HG02970 (cell line): ENCODE measurements at regions not wholly inside any gene's neighbourhood (a gene's known extent, or its start where the extent isn't known, plus 50 kb on each side); places are given as distances from the start of the nearest gene placed in this dataset.
"Not testable (repeated sequence)": the region's sequence is repeated elsewhere in the genome, so short reads cannot be mapped to it uniquely, and the experiment has no call there.

Experiments used
- ATAC-seq: cut with Tn5 transposase; IDR thresholded peaks from one replicate; pipeline ENCODE4 v1.9.1; 2021; ENCODE audit warnings: mild to moderate bottlenecking, moderate library complexity, moderate number of reproducible peaks; ENCODE audit not compliant: unreplicated experiment, low FRiP score

GRCh38 chr17:77842528-77843147 lies 115.9 kb upstream of the TNRC6C start:
- no peak for ATAC-seq

DNA sequence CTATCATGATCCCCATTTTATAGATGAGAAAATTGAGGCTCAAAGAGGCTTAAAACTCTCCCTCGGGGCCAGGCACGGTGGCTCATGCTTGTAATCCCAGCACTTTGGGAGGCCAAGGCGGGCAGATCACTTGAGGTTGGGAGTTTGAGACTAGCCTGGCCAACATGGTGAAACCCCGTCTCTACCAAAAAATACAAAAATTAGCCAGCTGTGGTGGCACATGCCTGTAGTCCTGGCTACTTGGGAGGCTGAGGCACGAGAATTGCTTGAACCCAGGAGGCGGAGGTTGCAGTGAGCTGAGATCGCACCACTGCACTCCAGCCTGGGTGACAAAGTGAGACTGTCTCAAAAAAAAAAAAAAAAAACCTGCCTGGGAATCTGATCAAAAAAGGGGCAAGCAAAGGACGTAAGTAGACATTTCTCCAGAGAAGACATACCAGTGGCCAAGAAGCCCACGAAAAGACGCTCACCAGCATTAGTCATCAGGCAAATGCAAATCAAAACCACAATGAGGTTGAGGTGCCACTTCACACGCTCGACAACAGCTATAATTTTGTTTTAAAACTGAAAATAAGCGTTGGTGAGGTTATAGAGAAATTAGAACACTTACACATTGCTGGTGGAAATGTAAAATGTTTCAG lies 115.1 kb upstream of the TNRC6C start:
- ATAC-seq: not testable (repeated sequence)

GRCh38 chr17:77843896-77844295 lies 114.6 kb upstream of the TNRC6C start:
- ATAC-seq: no peak

- no peak for ATAC-seq
Observed at GRCh38 chr17:77844681-77845080, 113.8 kb upstream of the TNRC6C start.

DNA sequence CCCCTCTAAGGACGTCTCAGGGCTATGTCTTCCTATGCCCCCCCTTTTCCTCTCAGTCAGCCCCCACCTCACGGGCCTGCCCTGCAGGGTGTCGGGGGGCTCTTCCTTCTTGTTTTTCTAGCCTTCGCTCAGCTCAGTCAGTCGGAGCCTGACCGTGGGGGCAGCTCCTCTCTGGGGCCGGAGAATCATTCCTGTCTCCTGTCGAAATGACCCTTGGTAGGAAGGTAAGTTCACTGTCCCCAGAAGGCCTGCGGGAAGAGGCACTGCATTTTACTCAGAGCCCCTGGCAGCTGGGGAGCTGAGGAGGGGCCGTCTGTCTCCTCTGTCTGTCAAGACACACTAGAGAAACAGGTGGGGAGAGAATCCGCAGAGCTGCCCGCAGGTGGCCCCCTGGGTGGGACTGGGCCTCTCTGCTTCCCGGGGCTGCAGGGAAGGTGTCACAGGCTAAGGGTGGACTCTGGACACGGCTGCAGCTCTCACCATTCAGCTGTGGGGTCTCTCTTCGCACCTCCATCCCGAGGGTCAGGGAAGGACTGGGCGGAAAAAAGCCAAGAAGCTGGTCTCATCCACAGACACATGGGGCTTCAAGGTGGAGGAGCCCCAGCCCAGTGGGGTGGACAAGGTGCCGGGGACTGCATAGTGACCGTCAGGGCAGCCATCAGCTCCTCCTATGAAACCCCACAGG lies 112.8 kb upstream of the TNRC6C start:
- ATAC-seq: no peak

DNA sequence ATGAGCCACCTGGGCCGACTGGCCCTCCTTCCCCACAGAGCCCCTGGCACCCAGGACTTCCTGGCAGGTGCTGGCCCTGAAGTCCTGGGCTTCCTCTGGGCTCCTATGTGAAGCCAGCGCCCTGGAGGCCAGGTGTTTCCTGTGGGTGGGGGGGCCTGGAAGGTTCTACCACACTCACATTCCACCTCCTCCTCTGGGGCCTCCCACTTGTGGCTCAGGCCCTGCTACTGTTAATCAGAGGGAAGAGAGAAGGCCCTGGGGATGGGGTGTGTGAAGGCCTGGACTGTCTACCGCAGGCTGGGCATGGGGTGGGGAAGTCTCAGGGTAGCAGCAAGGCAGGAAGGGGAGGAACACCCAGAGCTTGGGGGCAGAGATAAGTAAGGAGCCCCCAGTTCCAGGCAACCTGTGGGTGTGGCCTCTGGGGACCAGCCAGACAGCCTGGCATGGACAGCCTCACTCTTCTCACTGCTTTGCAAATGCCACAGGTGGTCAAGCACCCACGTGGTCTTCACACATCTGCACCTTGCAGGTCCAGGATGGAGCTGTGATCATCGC lies 111.9 kb upstream of the TNRC6C start:
- ATAC-seq: peak; percentile 51

GRCh38 chr17:77847221-77848085 lies 111.0 kb upstream of the TNRC6C start:
- ATAC-seq: no peak

- no peak for ATAC-seq
Observed at GRCh38 chr17:77848257-77848656, 110.2 kb upstream of the TNRC6C start.

DNA sequence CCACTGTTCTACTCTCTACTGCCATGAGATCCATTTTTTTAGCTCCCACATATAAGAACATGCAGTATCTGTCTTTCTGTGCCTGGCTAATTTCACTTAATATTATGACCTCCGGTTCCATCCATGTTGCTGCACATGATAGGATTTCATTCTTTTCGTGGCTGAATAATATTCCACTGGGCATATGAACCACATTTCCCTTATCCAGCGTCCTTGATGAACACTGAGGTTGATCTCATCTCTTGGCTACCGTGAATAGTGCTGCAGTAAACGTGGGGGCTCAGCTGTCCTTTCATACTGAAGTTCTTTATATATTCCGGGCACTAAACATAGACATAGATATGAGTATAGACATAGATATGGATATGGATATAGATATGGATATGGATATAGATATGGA lies 109.3 kb upstream of the TNRC6C start:
- no peak for ATAC-seq

DNA sequence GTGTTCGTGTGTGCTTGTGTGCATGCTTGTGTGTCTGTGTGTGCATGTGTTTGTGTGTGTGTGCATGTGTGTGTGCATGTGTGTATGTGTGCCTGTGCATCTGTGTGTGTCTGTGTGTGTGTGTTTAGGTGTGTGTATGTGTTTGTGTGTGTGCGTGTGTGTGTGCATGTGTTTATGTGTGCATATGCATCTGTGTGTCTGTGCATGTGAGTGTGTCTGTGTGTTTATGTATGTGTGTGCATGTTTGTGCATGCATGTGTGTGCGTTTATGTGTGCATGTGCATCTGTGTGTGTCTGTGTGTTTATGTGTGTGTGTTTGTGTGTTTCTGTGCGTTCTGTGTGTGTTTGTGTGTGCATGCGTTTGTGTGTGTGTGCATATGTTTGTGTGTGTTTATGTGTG lies 106.6 kb upstream of the TNRC6C start:
- no peak for ATAC-seq

- no peak for ATAC-seq
Observed at GRCh38 chr17:77852731-77853130, 105.8 kb upstream of the TNRC6C start.

DNA sequence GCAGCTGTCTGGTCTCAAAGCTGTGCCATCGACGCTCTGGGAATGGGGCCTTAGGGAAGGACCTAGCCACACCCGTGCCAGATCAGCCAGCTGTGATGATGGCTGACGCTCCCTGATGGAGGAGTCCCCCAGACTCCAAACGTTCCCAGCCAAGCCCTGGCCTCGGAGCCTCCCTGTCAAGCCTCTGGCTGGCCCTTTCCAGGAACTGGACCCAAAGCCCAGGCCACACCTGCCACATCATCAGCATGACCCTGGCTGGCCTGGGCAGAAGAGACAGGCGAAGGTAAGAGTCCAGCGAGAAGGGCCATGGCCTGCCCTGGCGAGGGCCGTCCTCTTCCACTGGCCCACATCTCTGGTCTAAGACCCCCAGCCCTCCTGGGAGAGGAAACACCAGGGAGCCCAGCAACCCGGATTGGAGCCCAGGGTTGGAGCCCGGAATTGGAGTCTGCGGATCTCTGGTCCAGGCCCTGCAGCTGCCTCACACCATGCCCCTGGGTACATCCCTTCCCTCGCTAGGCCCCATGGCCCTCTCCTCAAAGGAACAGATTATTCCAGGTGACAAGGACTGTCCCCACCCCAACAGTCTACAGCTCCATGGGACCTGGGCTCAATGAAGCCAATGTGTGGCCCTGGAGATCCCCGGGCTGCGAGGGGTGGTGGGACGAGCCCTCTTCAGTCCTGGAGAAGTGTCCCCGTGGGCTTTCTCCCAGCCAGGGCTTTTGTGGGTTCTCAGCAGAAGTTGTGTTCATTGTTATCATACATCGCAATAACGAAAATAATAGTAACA lies 105.1 kb upstream of the TNRC6C start:
- ATAC-seq: no peak

DNA sequence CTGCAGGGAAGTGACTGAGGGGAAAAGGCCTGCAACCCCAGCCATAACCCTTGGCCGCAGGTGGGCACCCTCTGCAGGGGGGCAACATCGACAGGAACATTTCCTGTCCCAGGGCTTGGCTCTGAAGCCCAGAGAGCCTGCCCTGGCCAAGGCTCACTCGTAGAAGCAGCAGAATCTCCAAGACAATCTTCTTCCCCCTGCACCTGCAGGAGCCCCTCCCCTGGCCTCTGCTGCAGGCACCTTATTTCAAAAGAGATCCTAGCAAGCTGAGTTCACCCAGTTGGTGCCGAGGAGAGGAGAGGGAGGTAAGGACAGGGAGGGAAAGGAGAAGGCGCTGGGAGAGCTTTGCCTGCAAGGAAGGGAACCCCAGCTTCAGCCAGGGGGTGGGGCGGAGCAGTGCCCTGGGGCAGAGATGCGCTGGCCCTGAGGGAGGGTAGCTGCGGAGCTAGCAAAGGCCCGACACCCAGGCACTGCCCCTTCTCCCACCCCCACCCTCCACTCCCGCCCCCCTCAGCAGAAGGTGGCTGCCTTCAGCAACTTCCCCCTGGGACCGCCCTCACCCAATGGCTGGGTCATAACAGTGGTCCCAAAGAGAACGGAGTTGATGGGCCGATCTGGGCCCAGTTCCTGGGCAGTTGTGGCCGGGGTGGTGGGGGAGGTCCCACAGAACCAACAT lies 104.3 kb upstream of the TNRC6C start:
- no peak for ATAC-seq

DNA sequence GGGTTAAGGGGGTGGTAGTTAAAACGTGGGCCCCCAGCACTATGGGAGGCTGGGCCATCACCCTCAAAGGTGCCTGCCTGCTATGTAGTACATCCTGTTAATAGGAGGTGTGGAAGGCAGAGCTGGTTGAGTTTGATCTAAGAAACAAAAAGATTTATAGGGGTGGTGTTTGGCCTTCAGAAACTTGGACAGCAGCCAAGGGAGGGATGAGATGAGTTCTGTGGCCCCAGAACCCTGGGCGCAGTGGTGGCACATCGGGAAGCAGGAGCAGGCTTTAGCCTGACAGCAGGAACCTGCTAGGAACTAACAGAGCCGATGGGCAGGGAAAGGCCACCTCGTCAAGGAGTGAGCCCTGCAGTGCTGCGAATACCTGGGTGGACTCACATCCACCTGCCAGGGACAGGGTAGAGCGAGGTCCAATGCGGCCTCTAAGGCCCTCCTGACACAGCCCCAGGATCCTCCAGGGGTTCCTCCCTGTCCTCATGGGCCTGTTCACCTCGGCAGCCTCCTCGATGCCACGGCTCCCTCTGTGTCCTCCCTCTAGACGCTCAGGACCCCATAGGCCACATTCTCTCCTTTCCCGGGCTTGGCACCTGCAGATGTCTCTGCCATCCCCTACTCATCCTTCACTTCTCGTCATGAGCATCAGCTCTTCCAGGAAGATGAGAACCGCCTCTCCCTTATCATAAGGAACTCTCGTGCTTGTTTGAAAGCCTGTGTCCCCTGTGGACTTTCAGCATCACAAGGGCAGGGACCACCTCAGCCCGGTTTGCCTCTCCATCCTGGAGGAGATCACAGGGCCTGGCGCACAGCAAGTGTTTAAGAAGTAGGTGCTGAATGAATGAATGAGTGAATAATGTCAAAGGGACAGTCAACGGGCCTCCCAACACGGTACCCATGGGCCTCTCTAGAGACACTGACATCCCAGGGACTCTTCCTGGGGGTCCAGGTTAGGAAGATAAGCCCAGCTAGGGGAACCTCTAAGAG lies 103.5 kb upstream of the TNRC6C start:
- ATAC-seq: no peak

DNA sequence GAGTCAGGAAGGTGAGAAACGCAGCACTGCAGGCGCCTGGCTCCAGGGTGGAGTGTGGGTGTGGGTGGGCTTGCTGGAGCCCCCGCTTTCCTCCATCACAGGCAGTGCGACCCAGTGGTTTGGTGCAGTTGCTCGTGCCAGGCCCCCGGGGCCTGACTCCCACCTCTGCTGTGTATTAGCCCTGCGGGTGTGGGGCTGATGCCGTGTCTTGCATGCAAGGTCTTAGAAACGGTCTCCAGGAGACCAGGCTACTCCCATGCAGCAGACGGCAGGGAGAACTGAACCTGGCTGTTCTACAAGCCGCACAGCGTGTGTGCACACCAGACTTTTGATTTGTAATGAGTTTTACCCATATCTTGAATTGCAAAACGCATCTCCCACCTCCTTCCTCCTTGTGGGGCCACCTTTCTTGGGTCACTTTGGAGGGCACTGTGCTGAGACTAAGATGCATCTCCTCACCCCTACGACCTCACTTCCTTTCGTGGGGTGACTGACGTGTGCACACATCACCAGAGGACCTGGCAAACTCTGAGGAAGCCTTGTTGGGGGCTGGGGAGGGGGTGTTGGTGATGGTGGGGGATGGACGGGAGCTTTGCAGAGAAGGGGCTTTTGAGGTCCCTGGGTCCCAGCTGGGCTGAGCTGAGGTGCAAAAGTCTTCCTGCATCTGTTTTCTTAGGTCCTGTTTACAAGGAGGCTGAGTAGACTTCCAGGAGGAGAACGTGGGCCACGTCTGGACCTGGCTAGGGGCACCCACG lies 101.8 kb upstream of the TNRC6C start:
- ATAC-seq: no peak

DNA sequence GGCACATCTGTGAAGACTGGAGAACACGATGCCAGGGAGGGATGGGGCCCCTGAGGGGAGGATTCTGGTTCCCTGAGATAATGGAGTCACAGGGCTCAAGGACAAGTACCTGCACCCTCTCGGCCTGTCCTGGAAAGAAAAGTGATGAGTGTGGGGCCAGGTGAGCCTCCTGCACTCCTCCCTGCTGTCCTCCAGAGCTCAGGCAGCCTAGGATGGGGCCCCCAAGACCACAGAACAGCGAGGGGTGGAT lies 101.3 kb upstream of the TNRC6C start:
- no peak for ATAC-seq

GRCh38 chr17:77857613-77858012 lies 100.9 kb upstream of the TNRC6C start:
- ATAC-seq: no peak
